ENCODE measurements at regions not wholly inside any gene's neighbourhood (a gene's known extent, or its start where the extent isn't known, plus 50 kb on each side); places are given as distances from the start of the nearest gene placed in this dataset.

DNA sequence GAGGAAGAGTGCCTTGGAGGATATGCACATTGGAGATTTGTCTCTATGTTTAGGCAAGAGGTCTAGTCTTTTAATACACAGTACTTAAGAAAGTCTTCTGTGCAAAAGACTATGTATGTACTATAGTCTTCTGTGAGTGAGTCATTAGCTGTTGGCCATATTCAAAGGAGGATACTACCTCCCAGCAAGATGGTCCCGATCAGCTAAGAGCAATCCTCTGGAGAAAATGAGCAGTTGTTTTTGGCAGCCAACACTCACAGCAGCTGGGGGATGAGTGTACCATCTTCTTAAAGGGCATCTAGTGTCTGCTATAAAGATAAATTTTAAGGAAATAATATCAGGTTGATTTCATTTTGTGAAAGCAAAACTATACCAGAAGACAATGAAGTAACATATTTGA is 487.8 kb downstream of the KCTD12 start:
- TF ChIP-seq EZH2 (IDR thresholded peaks at IDR 0.05; ENCODE audit: insufficient read depth, poor library complexity, severe bottlenecking) (no peak), EZH2phosphoT487 (IDR thresholded peaks at IDR 0.05; ENCODE audit: insufficient read depth, low read depth) (no peak)
